Gastrocnemius medialis (tissue), 4 donors: ENCODE measurements at regions not wholly inside any gene's neighbourhood (a gene's known extent, or its start where the extent isn't known, plus 50 kb on each side); places are given as distances from the start of the nearest gene placed in this dataset.

ENCODE experiments used
- ATAC-seq, 2 donors: fragments of 150-250 bp; one replicate each; pipeline ENCODE4 v1.9.1; 2016
- DNase-seq, 2 donors: peaks; one replicate each; pipeline ENCODE4 v3.0.0-alpha.2; 2019
- H3K27ac ChIP-seq, 4 donors: fragments of 200-600 bp; sonication (generic); 1 replicate in 1 of 4; 2 replicates in 3 of 4; pipeline ENCODE4 v1.5.1; 2016 to 2018; ENCODE audit warnings: mild to moderate bottlenecking in 2 of 4, moderate library complexity in 1 of 4
- H3K27me3 ChIP-seq, 3 donors: fragments of 200-600 bp; sonication (generic) in 2 of 3; 1 replicate in 1 of 3; 2 replicates in 2 of 3; pipeline versions ENCODE4 v1.5.1 to v1.6.0; 2016 to 2019; ENCODE audit warnings: mild to moderate bottlenecking in 1 of 3, moderate library complexity in 1 of 3
- H3K36me3 ChIP-seq, 2 donors: fragments of 200-600 bp; sonication (generic) in 1 of 2; one replicate each; pipeline ENCODE4 v1.5.1; 2017 to 2018
- H3K4me1 ChIP-seq, 2 donors: fragments of 200-600 bp; sonication (generic) in 1 of 2; one replicate each; pipeline ENCODE4 v1.5.1; 2016 to 2017; ENCODE audit warnings: mild to moderate bottlenecking in 2 of 2
- H3K4me3 ChIP-seq, 4 donors: fragments of 200-600 bp; sonication (generic) in 3 of 4; 1 replicate in 1 of 4; 2 replicates in 3 of 4; pipeline ENCODE4 v1.5.1; 2016 to 2019; ENCODE audit warnings: mild to moderate bottlenecking in 2 of 4
- H3K9me3 ChIP-seq, 3 donors: fragments of 200-600 bp; sonication (generic) in 2 of 3; 1 replicate in 1 of 3; 2 replicates in 2 of 3; pipeline ENCODE4 v1.5.1; 2016 to 2019
- POLR2A ChIP-seq, 2 donors: fragments of 450-650 bp; IDR thresholded peaks; one replicate each; pipeline ENCODE4 v1.6.1; 2017; ENCODE audit warnings: antibody characterized with exemption in 2 of 2, mild to moderate bottlenecking in 2 of 2, moderate library complexity in 2 of 2
- in situ Hi-C, 4 donors: fragments of 200-750 bp; cut with MboI; loops; one replicate each; pipeline versions ENCODE4 v1.15.0 to v1.8.0; 2017; ENCODE audit warnings: low sequenced_read_pairs in 4 of 4
- intact Hi-C: fragments of 100-400 bp; cut with DNase I; formaldehyde crosslinking; loops from one replicate; pipeline ENCODE4 v1.15.1; 2023; ENCODE audit warnings: low total_unique reads
- TF ChIP-seq, protein P1 (sequence below), 5 experiments: fragments of 450-650 bp in 3 of 5; fragments of 200-600 bp in 2 of 5; sonication (generic) in 2 of 5; IDR thresholded peaks in 4 of 5; conservative IDR thresholded peaks in 1 of 5; 1 replicate in 4 of 5; 2 replicates in 1 of 5; pipeline ENCODE4 v1.5.1; 2016 to 2019; ENCODE audit warnings: antibody characterized with exemption in 5 of 5, mild to moderate bottlenecking in 3 of 5, moderate library complexity in 3 of 5

DNA sequence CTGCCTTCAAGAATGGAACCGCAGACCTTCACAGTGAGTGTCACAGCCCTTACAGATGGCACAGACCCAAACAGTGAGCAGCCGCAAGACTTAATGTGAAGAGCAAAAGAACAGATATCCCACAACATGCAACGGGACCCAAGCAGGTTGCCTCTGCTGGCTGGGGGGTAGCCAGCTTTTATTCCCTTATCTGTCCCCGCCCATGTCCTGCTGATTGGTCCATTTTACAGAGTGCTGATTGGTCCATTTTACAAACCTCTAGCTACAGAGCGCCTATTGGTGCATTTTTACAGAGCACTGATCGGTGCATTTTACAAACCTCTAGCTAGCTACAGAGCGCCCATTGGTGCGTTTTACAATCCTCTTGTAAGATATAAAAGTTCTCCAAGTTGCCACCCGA, 102.0 kb upstream of the IGF1R start:
- Histone ChIP-seq H3K9me3 (no peaks in the 10 kb centered on the region), H3K27ac (no peak overlapping the region), H3K4me3 (no peak overlapping the region), H3K27me3 (peaks cover 11 to 27% (median 15%) of the 10 kb centered on the region in 3 donors), H3K4me1 (peaks cover 4 to 17% of the 10 kb centered on the region in 2 donors), H3K36me3 (no peaks in the 10 kb centered on the region)
- DNase-seq (no peak), ATAC-seq (no peak)
- TF ChIP-seq, protein P1, sequence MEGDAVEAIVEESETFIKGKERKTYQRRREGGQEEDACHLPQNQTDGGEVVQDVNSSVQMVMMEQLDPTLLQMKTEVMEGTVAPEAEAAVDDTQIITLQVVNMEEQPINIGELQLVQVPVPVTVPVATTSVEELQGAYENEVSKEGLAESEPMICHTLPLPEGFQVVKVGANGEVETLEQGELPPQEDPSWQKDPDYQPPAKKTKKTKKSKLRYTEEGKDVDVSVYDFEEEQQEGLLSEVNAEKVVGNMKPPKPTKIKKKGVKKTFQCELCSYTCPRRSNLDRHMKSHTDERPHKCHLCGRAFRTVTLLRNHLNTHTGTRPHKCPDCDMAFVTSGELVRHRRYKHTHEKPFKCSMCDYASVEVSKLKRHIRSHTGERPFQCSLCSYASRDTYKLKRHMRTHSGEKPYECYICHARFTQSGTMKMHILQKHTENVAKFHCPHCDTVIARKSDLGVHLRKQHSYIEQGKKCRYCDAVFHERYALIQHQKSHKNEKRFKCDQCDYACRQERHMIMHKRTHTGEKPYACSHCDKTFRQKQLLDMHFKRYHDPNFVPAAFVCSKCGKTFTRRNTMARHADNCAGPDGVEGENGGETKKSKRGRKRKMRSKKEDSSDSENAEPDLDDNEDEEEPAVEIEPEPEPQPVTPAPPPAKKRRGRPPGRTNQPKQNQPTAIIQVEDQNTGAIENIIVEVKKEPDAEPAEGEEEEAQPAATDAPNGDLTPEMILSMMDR (IDR thresholded peaks at IDR 0.05 in 4 of 5, conservative IDR thresholded peaks at IDR 0.05 in 1 of 5) = no peak
- no peak for TF ChIP-seq POLR2A (IDR thresholded peaks at IDR 0.05)
- in situ Hi-C loops (no loop called here), intact Hi-C loops (no loop called here)

DNA sequence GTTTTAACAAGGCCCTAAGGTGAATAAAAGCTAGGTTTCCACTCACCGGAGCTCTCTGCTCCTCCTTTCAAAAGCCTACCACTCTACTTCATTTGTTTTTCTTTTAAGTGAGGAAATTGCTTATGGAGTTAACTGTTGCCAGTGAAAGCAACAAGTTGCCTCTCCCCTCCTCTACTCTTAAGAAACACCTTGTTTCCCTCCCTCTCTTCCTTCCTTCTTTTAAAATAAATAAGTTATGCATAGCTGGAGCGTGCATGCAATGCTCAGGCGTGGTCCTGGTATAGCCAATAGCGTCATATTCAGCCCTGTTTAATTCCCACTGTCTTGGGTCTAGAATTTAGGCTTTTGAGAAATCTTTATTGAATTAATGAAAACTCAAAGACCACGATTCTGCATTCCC, 101.1 kb upstream of the IGF1R start:
- no peak for DNase-seq
- Histone ChIP-seq H3K9me3 (no peaks in the 10 kb centered on the region), H3K27ac (peak overlapping the region in 1 of 4 donors; percentile 60), H3K27me3 (peaks cover 11 to 27% (median 15%) of the 10 kb centered on the region in 3 donors), H3K4me1 (peaks cover 4 to 17% of the 10 kb centered on the region in 2 donors), H3K4me3 (peak overlapping the region in 2 of 4 donors; percentile 54 to 60), H3K36me3 (no peaks in the 10 kb centered on the region)
- intact Hi-C loops = no loop called here
- ATAC-seq = no peak
- TF ChIP-seq POLR2A (IDR thresholded peaks at IDR 0.05) = no peak
- TF ChIP-seq, protein P1 (IDR thresholded peaks at IDR 0.05 in 4 of 5, conservative IDR thresholded peaks at IDR 0.05 in 1 of 5) = no peak
- in situ Hi-C loops = no loop called here

DNA sequence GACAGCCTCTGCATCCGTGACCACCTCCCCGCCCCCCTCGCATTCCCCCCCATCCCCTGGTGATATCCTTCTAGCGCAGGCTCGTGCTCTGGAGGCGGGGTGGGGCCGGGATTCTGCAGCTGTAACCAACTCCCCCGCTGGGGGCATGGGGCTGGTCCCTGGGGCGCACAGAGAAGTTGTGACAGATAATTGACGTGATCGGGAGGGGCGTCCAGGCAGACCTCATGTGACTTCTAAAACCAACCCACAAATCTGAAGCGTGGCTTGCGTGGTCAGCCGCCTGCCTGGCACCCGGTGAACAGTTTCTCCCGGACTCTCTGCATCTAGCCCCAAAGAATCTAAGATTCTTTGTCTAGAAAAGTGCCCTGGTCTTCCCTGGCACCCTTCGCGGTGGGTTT, 100.6 kb upstream of the IGF1R start:
- intact Hi-C loops (loop anchor here (2.0 kb wide), 1 partner anchor 101 kb away; the partner anchor contains the start of gene IGF1R), in situ Hi-C loops (no loop called here)
- Histone ChIP-seq H3K4me3 (peak overlapping the region; percentile 54 to 70 (median 59)), H3K36me3 (no peaks in the 10 kb centered on the region), H3K4me1 (peaks cover 4 to 17% of the 10 kb centered on the region in 2 donors), H3K9me3 (no peaks in the 10 kb centered on the region), H3K27me3 (peaks cover 11 to 27% (median 15%) of the 10 kb centered on the region in 3 donors), H3K27ac (peak overlapping the region in 3 of 4 donors; percentile 57 to 60 (median 60))
- DNase-seq (peak in 1 of 2 donors; percentile 18), ATAC-seq (peak in 1 of 2 donors; percentile 24)
- TF ChIP-seq, protein P1 (IDR thresholded peaks at IDR 0.05 in 4 of 5, conservative IDR thresholded peaks at IDR 0.05 in 1 of 5) = no peak
- peak in 1 of 2 donors; percentile 3 for TF ChIP-seq POLR2A (IDR thresholded peaks at IDR 0.05)

DNA sequence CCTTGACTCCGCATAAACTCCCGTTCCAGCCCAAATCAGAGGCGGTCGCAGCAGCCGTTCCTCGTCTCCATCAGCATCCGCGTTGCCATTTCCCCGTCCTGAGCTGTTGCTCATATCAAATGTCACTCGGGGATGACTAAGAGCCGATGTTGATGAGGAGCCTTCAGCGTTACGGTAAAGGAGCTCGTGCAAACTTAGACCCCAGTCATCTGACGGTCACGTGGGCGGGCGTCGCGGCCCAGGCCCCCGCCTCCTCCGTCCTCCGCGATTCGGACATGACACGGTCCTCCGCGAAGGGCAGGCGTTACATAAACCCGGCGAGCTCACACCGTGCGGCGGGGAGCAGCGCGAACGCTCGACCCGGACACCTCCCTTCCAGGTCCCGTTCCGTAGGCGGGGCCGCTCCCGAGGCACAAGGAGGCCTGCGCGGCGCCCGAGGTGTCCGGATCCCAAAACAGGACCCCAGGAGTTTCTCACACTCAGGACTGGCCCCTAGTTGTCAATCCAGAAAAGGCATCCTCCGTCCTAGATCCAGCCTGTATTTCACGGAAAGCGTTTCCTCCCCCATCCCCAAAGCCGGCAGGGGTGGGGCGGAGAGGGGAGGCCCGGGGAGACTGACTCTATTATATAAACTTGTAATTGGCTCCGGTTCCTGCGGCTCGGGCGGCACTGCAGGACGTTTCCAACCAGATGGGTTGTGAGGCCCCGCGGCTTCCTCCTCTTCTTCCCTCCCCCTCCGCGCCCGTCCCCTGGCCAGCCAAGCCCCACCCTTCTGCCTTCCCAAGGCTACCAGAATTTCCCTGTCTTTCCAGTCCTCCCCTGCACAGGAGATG, 100.0 kb upstream of the IGF1R start:
- in situ Hi-C loops = no loop called here
- intact Hi-C loops = loop anchor here (2.0 kb wide), 1 partner anchor 100 kb away; the partner anchor contains the start of gene IGF1R
- ATAC-seq = peak; percentile 84 to 89
- Histone ChIP-seq H3K36me3 (no peaks in the 10 kb centered on the region), H3K4me3 (peak overlapping the region; percentile 54 to 70 (median 59)), H3K27me3 (peaks cover 11 to 27% (median 15%) of the 10 kb centered on the region in 3 donors), H3K9me3 (no peaks in the 10 kb centered on the region), H3K4me1 (peaks cover 4 to 17% of the 10 kb centered on the region in 2 donors), H3K27ac (peak overlapping the region; percentile 43 to 60 (median 58))
- peak; percentile 32 to 34 for DNase-seq
- TF ChIP-seq, protein P1 (IDR thresholded peaks at IDR 0.05 in 4 of 5, conservative IDR thresholded peaks at IDR 0.05 in 1 of 5) = peak in 1 of 5 experiments; percentile 17
- peak in 1 of 2 donors; percentile 55 for TF ChIP-seq POLR2A (IDR thresholded peaks at IDR 0.05)
